IPS-18a (cell line): ENCODE measurements at regions not wholly inside any gene's neighbourhood (a gene's known extent, or its start where the extent isn't known, plus 50 kb on each side); places are given as distances from the start of the nearest gene placed in this dataset.

ENCODE experiments used
- H3K27ac ChIP-seq: one replicate; pipeline ENCODE4 v1.5.1; 2013; ENCODE audit warnings: low read length
- H3K27me3 ChIP-seq: one replicate; pipeline ENCODE4 v1.6.1; 2013; ENCODE audit warnings: mild to moderate bottlenecking, low read length; ENCODE audit not compliant: control insufficient read depth, insufficient read depth
- H3K36me3 ChIP-seq: one replicate; pipeline ENCODE4 v1.6.1; 2013; ENCODE audit warnings: low read depth, low read length; ENCODE audit not compliant: control insufficient read depth
- H3K4me1 ChIP-seq: one replicate; pipeline ENCODE4 v1.6.1; 2013; ENCODE audit warnings: low read depth, low read length; ENCODE audit not compliant: control insufficient read depth
- H3K4me3 ChIP-seq: one replicate; pipeline ENCODE4 v1.5.1; 2013; ENCODE audit warnings: low read length
- H3K9ac ChIP-seq: one replicate; pipeline ENCODE4 v1.6.1; 2013; ENCODE audit warnings: mild to moderate bottlenecking, low read length, moderate library complexity
- H3K9me3 ChIP-seq: one replicate; pipeline ENCODE4 v1.6.1; 2013; ENCODE audit warnings: low read depth, low read length; ENCODE audit not compliant: control insufficient read depth

GRCh38 chr4:158993891-158994290 lies 109.0 kb upstream of the RAPGEF2 start:
- no peaks in the 10 kb centered on the region for H3K27me3 ChIP-seq
- H3K4me3 ChIP-seq, result no peak overlapping the region
- no peaks in the 10 kb centered on the region for H3K4me1 ChIP-seq
- H3K27ac ChIP-seq, result no peak overlapping the region
- no peaks in the 10 kb centered on the region for H3K9me3 ChIP-seq
- no peaks in the 10 kb centered on the region for H3K36me3 ChIP-seq
- H3K9ac ChIP-seq, result no peak overlapping the region

- Histone ChIP-seq H3K36me3 (no peaks in the 10 kb centered on the region), H3K9me3 (no peaks in the 10 kb centered on the region)
These were observed 107.8 kb upstream of the RAPGEF2 start for GRCh38 chr4:158995040-158995439.

GRCh38 chr4:158995965-158996364 lies 106.9 kb upstream of the RAPGEF2 start:
- no peak overlapping the region for H3K9ac ChIP-seq
- no peak overlapping the region for H3K27ac ChIP-seq
- H3K4me1 ChIP-seq, result no peaks in the 10 kb centered on the region
- no peaks in the 10 kb centered on the region for H3K9me3 ChIP-seq
- no peaks in the 10 kb centered on the region for H3K36me3 ChIP-seq
- no peak overlapping the region for H3K4me3 ChIP-seq
- H3K27me3 ChIP-seq, result no peaks in the 10 kb centered on the region

More at GRCh38 chr4:158995040-158995439, 107.8 kb upstream of the RAPGEF2 start:
- H3K9ac ChIP-seq, result no peak overlapping the region
- H3K27ac ChIP-seq, result no peak overlapping the region
- no peaks in the 10 kb centered on the region for H3K4me1 ChIP-seq
- H3K4me3 ChIP-seq, result no peak overlapping the region
- no peaks in the 10 kb centered on the region for H3K27me3 ChIP-seq

GRCh38 chr4:158996669-158997074 lies 106.2 kb upstream of the RAPGEF2 start:
- Histone ChIP-seq H3K9me3 (no peaks in the 10 kb centered on the region), H3K9ac (no peak overlapping the region), H3K27ac (no peak overlapping the region)

GRCh38 chr4:158997660-158998349 lies 105.1 kb upstream of the RAPGEF2 start:
- Histone ChIP-seq H3K4me3 (no peak overlapping the region), H3K27ac (no peak overlapping the region)

More at GRCh38 chr4:158996669-158997074, 106.2 kb upstream of the RAPGEF2 start:
- no peaks in the 10 kb centered on the region for H3K27me3 ChIP-seq
- no peaks in the 10 kb centered on the region for H3K4me1 ChIP-seq
- no peaks in the 10 kb centered on the region for H3K36me3 ChIP-seq
- no peak overlapping the region for H3K4me3 ChIP-seq

GRCh38 chr4:158998624-158999023 lies 104.3 kb upstream of the RAPGEF2 start:
- Histone ChIP-seq H3K9me3 (no peaks in the 10 kb centered on the region), H3K4me1 (no peaks in the 10 kb centered on the region), H3K27ac (no peak overlapping the region), H3K27me3 (no peaks in the 10 kb centered on the region), H3K36me3 (no peaks in the 10 kb centered on the region), H3K4me3 (no peak overlapping the region), H3K9ac (no peak overlapping the region)

More at GRCh38 chr4:158997660-158998349, 105.1 kb upstream of the RAPGEF2 start:
- H3K9ac ChIP-seq, result no peak overlapping the region
- H3K4me1 ChIP-seq, result no peaks in the 10 kb centered on the region
- no peaks in the 10 kb centered on the region for H3K36me3 ChIP-seq
- no peaks in the 10 kb centered on the region for H3K27me3 ChIP-seq
- H3K9me3 ChIP-seq, result no peaks in the 10 kb centered on the region

GRCh38 chr4:158999166-158999682 lies 103.7 kb upstream of the RAPGEF2 start:
- Histone ChIP-seq H3K4me3 (no peak overlapping the region), H3K27me3 (no peaks in the 10 kb centered on the region), H3K4me1 (no peaks in the 10 kb centered on the region), H3K9me3 (no peaks in the 10 kb centered on the region), H3K27ac (no peak overlapping the region), H3K9ac (no peak overlapping the region), H3K36me3 (no peaks in the 10 kb centered on the region)

- H3K9ac ChIP-seq, result no peak overlapping the region
- H3K9me3 ChIP-seq, result no peaks in the 10 kb centered on the region
- no peak overlapping the region for H3K4me3 ChIP-seq
- no peak overlapping the region for H3K27ac ChIP-seq
- no peaks in the 10 kb centered on the region for H3K27me3 ChIP-seq
- H3K4me1 ChIP-seq, result no peaks in the 10 kb centered on the region
- no peaks in the 10 kb centered on the region for H3K36me3 ChIP-seq
These were observed 103.0 kb upstream of the RAPGEF2 start for GRCh38 chr4:158999849-159000248.

GRCh38 chr4:159002950-159003349 lies 99.9 kb upstream of the RAPGEF2 start:
- Histone ChIP-seq H3K27ac (no peak overlapping the region), H3K36me3 (no peaks in the 10 kb centered on the region), H3K4me3 (no peak overlapping the region), H3K9ac (no peak overlapping the region), H3K4me1 (no peaks in the 10 kb centered on the region), H3K27me3 (no peaks in the 10 kb centered on the region), H3K9me3 (no peaks in the 10 kb centered on the region)

GRCh38 chr4:159003420-159004253 lies 99.2 kb upstream of the RAPGEF2 start:
- Histone ChIP-seq H3K9ac (no peak overlapping the region), H3K27ac (no peak overlapping the region), H3K4me1 (no peaks in the 10 kb centered on the region), H3K27me3 (no peaks in the 10 kb centered on the region), H3K4me3 (no peak overlapping the region), H3K36me3 (no peaks in the 10 kb centered on the region), H3K9me3 (no peaks in the 10 kb centered on the region)

GRCh38 chr4:159006202-159006601 lies 96.7 kb upstream of the RAPGEF2 start:
- Histone ChIP-seq H3K4me3 (no peak overlapping the region), H3K9me3 (no peaks in the 10 kb centered on the region), H3K36me3 (no peaks in the 10 kb centered on the region), H3K27ac (no peak overlapping the region), H3K9ac (no peak overlapping the region), H3K27me3 (no peaks in the 10 kb centered on the region), H3K4me1 (no peaks in the 10 kb centered on the region)
